Loucy (cell line): ENCODE measurements at regions not wholly inside any gene's neighbourhood (a gene's known extent, or its start where the extent isn't known, plus 50 kb on each side); places are given as distances from the start of the nearest gene placed in this dataset.

ENCODE experiments used
- H2AFZ ChIP-seq: fragments of 200-600 bp; sonication (generic); 2 replicates; pipeline ENCODE4 v1.6.0; 2016; ENCODE audit warnings: antibody characterized with exemption, mild to moderate bottlenecking, low read length, moderate library complexity
- H3F3A ChIP-seq: fragments of 200-600 bp; 2 replicates; pipeline ENCODE4 v1.6.0; 2016; ENCODE audit warnings: antibody characterized with exemption, low read depth, mild to moderate bottlenecking
- H3K27me3 ChIP-seq: fragments of 200-600 bp; sonication (generic); 2 replicates; pipeline ENCODE4 v1.6.1; 2014; ENCODE audit warnings: low read length, mild to moderate bottlenecking; ENCODE audit not compliant: insufficient read depth, poor library complexity, severe bottlenecking
- H3K36me3 ChIP-seq: fragments of 200-600 bp; sonication (generic); 2 replicates; pipeline ENCODE4 v1.6.1; 2016; ENCODE audit warnings: low read length; ENCODE audit not compliant: insufficient read depth
- H3K4me1 ChIP-seq: fragments of 200-600 bp; sonication (generic); 2 replicates; pipeline ENCODE4 v1.5.1; 2014; ENCODE audit warnings: low read length, mild to moderate bottlenecking; ENCODE audit not compliant: insufficient read depth, poor library complexity, severe bottlenecking
- H3K4me2 ChIP-seq: fragments of 200-600 bp; sonication (generic); 2 replicates; pipeline ENCODE4 v1.6.0; 2014; ENCODE audit warnings: antibody characterized with exemption, low read length, low read depth, mild to moderate bottlenecking; ENCODE audit not compliant: poor library complexity, severe bottlenecking
- H3K4me3 ChIP-seq: fragments of 200-600 bp; sonication (generic); 2 replicates; pipeline ENCODE4 v1.5.1; 2014; ENCODE audit warnings: low read length, mild to moderate bottlenecking, mixed read lengths; ENCODE audit not compliant: poor library complexity, severe bottlenecking
- H3K79me2 ChIP-seq: fragments of 200-600 bp; sonication (generic); 2 replicates; pipeline ENCODE4 v1.6.1; 2014; ENCODE audit warnings: low read length; ENCODE audit not compliant: insufficient read depth
- H3K9ac ChIP-seq: fragments of 200-600 bp; sonication (generic); 2 replicates; pipeline ENCODE4 v1.6.0; 2014; ENCODE audit warnings: mild to moderate bottlenecking, low read depth, low read length, moderate library complexity; ENCODE audit not compliant: poor library complexity, severe bottlenecking
- H3K9me2 ChIP-seq: fragments of 200-600 bp; sonication (generic); replicated peaks from 2 replicates; pipeline ENCODE4 v1.6.1; 2016; ENCODE audit warnings: low read depth, low read length, mixed read lengths
- H3K9me3 ChIP-seq: fragments of 200-600 bp; sonication (generic); 2 replicates; pipeline ENCODE4 v1.6.1; 2014; ENCODE audit warnings: mild to moderate bottlenecking, antibody characterized with exemption, low read length, low read depth; ENCODE audit not compliant: insufficient read depth
- H4K20me1 ChIP-seq: fragments of 200-600 bp; sonication (generic); 2 replicates; pipeline ENCODE4 v1.6.0; 2014; ENCODE audit warnings: antibody characterized with exemption, low read length, mild to moderate bottlenecking; ENCODE audit not compliant: insufficient read depth, poor library complexity, severe bottlenecking
- EZH2phosphoT487 ChIP-seq: fragments of 200-600 bp; IDR thresholded peaks from 2 replicates; pipeline ENCODE4 v1.6.1; 2018; ENCODE audit warnings: antibody characterized with exemption, mild to moderate bottlenecking, moderate library complexity, borderline replicate concordance
- TF ChIP-seq, protein P1 (sequence below): fragments of 200-600 bp; sonication (generic); conservative IDR thresholded peaks from 2 replicates; pipeline ENCODE4 v1.5.1; 2014; ENCODE audit warnings: mild to moderate bottlenecking, antibody characterized with exemption, low read length

DNA sequence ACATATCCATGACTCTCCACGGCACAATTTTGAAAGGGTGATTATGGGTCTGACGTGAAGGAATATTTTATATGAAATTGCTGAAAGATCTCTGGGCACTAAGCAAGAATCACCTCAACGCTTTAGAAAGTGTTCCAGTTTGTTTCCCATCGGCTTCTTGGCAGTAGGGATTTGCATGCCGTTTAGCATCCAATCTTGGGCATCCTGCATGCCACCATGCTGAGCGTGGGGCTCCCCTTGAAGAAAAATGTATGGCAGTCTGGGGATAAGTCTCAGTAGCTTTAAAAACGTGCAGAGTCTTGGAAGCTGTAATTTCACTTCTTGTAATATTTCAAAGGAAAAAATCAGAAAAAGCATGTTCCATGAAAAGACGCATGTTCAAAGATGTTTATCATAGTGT, 151.7 kb downstream of the DMRT2 start:
- H3K4me2 ChIP-seq, result no peak overlapping the region
- no peaks in the 10 kb centered on the region for H3K9me2 ChIP-seq
- H3K4me3 ChIP-seq, result no peak overlapping the region
- no peaks in the 10 kb centered on the region for H3K27me3 ChIP-seq
- H3K4me1 ChIP-seq, result no peaks in the 10 kb centered on the region
- no peaks in the 10 kb centered on the region for H4K20me1 ChIP-seq
- no peak overlapping the region for H2AFZ ChIP-seq
- no peak overlapping the region for H3K9ac ChIP-seq
- no peaks in the 10 kb centered on the region for H3K9me3 ChIP-seq
- no peaks in the 10 kb centered on the region for H3K36me3 ChIP-seq
- no peaks in the 10 kb centered on the region for H3F3A ChIP-seq
- no peak for TF ChIP-seq EZH2phosphoT487
- TF ChIP-seq, protein P1, sequence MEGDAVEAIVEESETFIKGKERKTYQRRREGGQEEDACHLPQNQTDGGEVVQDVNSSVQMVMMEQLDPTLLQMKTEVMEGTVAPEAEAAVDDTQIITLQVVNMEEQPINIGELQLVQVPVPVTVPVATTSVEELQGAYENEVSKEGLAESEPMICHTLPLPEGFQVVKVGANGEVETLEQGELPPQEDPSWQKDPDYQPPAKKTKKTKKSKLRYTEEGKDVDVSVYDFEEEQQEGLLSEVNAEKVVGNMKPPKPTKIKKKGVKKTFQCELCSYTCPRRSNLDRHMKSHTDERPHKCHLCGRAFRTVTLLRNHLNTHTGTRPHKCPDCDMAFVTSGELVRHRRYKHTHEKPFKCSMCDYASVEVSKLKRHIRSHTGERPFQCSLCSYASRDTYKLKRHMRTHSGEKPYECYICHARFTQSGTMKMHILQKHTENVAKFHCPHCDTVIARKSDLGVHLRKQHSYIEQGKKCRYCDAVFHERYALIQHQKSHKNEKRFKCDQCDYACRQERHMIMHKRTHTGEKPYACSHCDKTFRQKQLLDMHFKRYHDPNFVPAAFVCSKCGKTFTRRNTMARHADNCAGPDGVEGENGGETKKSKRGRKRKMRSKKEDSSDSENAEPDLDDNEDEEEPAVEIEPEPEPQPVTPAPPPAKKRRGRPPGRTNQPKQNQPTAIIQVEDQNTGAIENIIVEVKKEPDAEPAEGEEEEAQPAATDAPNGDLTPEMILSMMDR, result no peak
- H3K79me2 ChIP-seq, result no peaks in the 10 kb centered on the region

DNA sequence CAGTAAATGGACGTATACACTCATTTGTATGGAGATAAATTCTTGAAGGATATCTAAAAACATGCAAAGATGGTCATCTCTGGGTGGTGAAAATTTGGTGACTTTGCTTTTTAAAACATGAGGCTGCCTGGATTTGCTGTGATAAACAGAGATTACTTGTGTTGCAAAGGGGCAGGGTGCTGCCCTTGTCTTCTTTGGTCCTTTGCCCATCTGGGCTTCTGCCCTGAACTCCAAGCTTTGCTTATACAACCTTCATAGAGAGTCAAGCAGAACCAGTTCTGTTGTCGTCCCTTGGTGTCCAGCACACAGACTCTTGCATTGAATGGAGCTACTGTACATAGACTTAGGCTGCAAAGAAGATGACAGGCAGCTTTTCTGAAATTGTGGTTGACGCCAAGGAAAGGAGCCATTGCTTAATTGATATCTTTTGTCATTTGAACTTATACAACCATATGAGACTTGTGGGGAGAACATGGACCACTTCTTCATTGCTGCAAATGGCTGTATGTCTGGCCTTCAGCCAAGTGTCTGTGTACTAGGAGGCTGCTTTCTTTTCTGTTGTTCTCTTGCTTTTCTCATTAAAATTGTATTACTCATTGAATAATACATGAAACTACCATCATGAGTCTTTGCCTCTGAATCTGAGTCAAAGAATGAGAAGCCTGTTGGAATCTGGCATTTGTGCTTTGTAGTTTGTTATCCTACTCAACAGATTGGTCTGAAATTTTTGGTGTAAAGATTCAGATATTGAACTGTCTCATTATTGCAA, 152.5 kb downstream of the DMRT2 start:
- no peak overlapping the region for H3K4me3 ChIP-seq
- TF ChIP-seq EZH2phosphoT487, result no peak
- TF ChIP-seq, protein P1, result no peak
- H3K4me2 ChIP-seq, result no peak overlapping the region
- no peaks in the 10 kb centered on the region for H4K20me1 ChIP-seq
- H3K4me1 ChIP-seq, result no peaks in the 10 kb centered on the region
- no peaks in the 10 kb centered on the region for H3K27me3 ChIP-seq
- H3K79me2 ChIP-seq, result no peaks in the 10 kb centered on the region
- no peaks in the 10 kb centered on the region for H3F3A ChIP-seq
- no peaks in the 10 kb centered on the region for H3K9me2 ChIP-seq
- no peaks in the 10 kb centered on the region for H3K36me3 ChIP-seq
- H3K9me3 ChIP-seq, result no peaks in the 10 kb centered on the region
- H2AFZ ChIP-seq, result no peak overlapping the region
- H3K9ac ChIP-seq, result no peak overlapping the region

DNA sequence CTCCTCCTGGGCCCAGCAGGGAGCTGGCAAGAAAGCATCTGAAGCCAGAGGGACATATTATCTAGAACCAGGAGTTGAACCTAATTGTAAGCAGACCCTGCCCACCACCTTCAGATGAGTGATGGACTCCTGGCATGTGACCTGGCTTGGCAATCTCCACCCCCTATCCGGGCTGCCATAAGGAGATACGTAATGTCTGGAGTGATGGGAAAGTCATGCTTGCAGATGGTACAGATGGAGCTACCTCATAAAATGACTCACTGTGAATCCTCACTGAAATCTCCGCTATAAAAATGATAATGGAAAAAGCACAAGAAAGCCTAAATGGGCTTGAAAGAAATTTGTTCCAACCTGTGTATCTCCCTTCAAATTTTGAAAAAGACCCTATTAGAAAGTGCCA, 157.5 kb downstream of the DMRT2 start:
- no peaks in the 10 kb centered on the region for H4K20me1 ChIP-seq
- H2AFZ ChIP-seq, result no peak overlapping the region
- no peaks in the 10 kb centered on the region for H3K36me3 ChIP-seq
- no peaks in the 10 kb centered on the region for H3K79me2 ChIP-seq
- H3K4me2 ChIP-seq, result no peak overlapping the region
- no peaks in the 10 kb centered on the region for H3F3A ChIP-seq
- no peak overlapping the region for H3K9ac ChIP-seq
- no peaks in the 10 kb centered on the region for H3K4me1 ChIP-seq
- no peak overlapping the region for H3K4me3 ChIP-seq
- no peaks in the 10 kb centered on the region for H3K9me3 ChIP-seq
- no peaks in the 10 kb centered on the region for H3K27me3 ChIP-seq
- no peak for TF ChIP-seq EZH2phosphoT487
- TF ChIP-seq, protein P1, result no peak
- no peaks in the 10 kb centered on the region for H3K9me2 ChIP-seq
